ENCODE measurements at regions not wholly inside any gene's neighbourhood (a gene's known extent, or its start where the extent isn't known, plus 50 kb on each side); places are given as distances from the start of the nearest gene placed in this dataset.

DNA sequence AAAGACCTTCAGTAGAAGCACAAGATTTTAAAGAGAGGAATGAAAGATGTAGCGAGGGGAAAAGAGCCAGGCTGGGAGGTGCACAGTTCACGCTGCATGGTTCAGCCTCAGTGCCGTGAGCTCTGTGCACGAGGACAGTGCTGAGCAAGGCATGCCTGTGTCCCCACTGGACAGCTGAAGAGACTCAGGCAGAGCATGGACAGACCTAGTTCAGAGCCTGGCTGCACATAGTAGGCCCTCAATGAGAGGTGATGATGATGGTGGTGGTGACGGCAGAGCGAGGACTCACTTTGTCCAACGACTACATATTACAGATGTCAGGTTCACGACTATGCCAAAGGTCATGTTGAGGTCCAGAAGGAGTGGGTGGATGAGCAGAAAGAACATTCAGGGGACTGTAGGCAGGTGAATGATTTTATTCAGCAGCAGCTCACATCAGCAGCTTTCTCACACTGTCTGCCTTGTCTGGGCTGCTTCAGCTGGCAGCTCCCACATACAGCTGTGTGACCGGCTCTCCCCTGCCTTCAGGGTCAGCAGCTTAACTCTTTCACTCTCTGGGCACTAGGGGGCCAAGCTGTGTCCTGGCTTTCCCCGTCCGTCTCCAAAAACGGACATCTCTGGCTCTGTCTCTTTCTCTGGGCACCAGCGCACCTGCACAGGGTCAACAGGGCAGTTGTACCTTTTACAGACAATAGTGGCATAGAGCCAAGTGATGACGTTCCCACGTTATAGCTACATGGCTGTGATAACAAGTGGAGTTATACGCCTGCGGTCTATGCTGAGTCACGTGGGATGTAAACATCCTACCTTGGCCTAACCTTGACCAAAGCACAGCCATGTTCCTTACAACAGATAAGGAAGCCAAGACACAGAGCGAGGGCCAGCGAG is 83.4 kb upstream of the KCNK12 start:
- TF ChIP-seq SNAI2 (CRISPR knock-in tag; IDR thresholded peaks at IDR 0.05) (no peak), ZFP3 (CRISPR knock-in tag; IDR thresholded peaks at IDR 0.05) (no peak), TOX (CRISPR knock-in tag; IDR thresholded peaks at IDR 0.05; ENCODE audit: borderline replicate concordance) (no peak), PPARA (CRISPR knock-in tag; IDR thresholded peaks at IDR 0.05; ENCODE audit: borderline replicate concordance) (no peak), BACH2 (CRISPR knock-in tag; IDR thresholded peaks at IDR 0.05; ENCODE audit: borderline replicate concordance) (no peak), RARB (CRISPR knock-in tag; IDR thresholded peaks at IDR 0.05) (no peak), ZFP30 (CRISPR knock-in tag; IDR thresholded peaks at IDR 0.05) (no peak)
- TF ChIP-seq, protein P1, sequence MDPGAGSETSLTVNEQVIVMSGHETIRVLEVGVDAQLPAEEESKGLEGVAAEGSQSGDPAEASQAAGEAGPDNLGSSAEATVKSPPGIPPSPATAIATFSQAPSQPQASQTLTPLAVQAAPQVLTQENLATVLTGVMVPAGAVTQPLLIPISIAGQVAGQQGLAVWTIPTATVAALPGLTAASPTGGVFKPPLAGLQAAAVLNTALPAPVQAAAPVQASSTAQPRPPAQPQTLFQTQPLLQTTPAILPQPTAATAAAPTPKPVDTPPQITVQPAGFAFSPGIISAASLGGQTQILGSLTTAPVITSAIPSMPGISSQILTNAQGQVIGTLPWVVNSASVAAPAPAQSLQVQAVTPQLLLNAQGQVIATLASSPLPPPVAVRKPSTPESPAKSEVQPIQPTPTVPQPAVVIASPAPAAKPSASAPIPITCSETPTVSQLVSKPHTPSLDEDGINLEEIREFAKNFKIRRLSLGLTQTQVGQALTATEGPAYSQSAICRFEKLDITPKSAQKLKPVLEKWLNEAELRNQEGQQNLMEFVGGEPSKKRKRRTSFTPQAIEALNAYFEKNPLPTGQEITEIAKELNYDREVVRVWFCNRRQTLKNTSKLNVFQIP (CRISPR knock-in tag; IDR thresholded peaks at IDR 0.05; ENCODE audit: borderline replicate concordance, low read depth) = no peak
- TF ChIP-seq, protein P2, sequence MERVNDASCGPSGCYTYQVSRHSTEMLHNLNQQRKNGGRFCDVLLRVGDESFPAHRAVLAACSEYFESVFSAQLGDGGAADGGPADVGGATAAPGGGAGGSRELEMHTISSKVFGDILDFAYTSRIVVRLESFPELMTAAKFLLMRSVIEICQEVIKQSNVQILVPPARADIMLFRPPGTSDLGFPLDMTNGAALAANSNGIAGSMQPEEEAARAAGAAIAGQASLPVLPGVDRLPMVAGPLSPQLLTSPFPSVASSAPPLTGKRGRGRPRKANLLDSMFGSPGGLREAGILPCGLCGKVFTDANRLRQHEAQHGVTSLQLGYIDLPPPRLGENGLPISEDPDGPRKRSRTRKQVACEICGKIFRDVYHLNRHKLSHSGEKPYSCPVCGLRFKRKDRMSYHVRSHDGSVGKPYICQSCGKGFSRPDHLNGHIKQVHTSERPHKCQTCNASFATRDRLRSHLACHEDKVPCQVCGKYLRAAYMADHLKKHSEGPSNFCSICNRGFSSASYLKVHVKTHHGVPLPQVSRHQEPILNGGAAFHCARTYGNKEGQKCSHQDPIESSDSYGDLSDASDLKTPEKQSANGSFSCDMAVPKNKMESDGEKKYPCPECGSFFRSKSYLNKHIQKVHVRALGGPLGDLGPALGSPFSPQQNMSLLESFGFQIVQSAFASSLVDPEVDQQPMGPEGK (CRISPR knock-in tag; IDR thresholded peaks at IDR 0.05; ENCODE audit: borderline replicate concordance) = no peak
- TF ChIP-seq, protein P3, sequence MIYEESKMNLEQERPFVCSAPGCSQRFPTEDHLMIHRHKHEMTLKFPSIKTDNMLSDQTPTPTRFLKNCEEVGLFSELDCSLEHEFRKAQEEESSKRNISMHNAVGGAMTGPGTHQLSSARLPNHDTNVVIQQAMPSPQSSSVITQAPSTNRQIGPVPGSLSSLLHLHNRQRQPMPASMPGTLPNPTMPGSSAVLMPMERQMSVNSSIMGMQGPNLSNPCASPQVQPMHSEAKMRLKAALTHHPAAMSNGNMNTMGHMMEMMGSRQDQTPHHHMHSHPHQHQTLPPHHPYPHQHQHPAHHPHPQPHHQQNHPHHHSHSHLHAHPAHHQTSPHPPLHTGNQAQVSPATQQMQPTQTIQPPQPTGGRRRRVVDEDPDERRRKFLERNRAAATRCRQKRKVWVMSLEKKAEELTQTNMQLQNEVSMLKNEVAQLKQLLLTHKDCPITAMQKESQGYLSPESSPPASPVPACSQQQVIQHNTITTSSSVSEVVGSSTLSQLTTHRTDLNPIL (CRISPR knock-in tag; IDR thresholded peaks at IDR 0.05; ENCODE audit: low read depth) = no peak
